ENCODE measurements at regions not wholly inside any gene's neighbourhood (a gene's known extent, or its start where the extent isn't known, plus 50 kb on each side); places are given as distances from the start of the nearest gene placed in this dataset.
"Not testable (repeated sequence)": the region's sequence is repeated elsewhere in the genome, so short reads cannot be mapped to it uniquely, and the experiment has no call there.

GRCh38 chr13:110983241-110983640 lies 68.4 kb upstream of the ANKRD10 start:
- H3K4me3 ChIP-seq (ENCODE audit: low read depth, low read length): no peak overlapping the region
- no peak for TF ChIP-seq CTCF (IDR thresholded peaks at IDR 0.05; ENCODE audit: low read depth, low read length, missing control alignments)
- no peak for DNase-seq (ENCODE audit: low read depth)
- in situ Hi-C loops (cut with HindIII; ENCODE audit: low sequenced_read_pairs): no loop called here

GRCh38 chr13:110981379-110981778 lies 66.5 kb upstream of the ANKRD10 start:
- no peak for TF ChIP-seq CTCF (IDR thresholded peaks at IDR 0.05; ENCODE audit: low read depth, low read length, missing control alignments)
- H3K4me3 ChIP-seq (ENCODE audit: low read depth, low read length): no peak overlapping the region
- DNase-seq (ENCODE audit: low read depth): no peak
- in situ Hi-C loops (cut with HindIII; ENCODE audit: low sequenced_read_pairs): no loop called here

GRCh38 chr13:110980921-110981320 lies 66.1 kb upstream of the ANKRD10 start:
- no peak for DNase-seq (ENCODE audit: low read depth)
- no peak overlapping the region for H3K4me3 ChIP-seq (ENCODE audit: low read depth, low read length)
- in situ Hi-C loops (cut with HindIII; ENCODE audit: low sequenced_read_pairs): no loop called here
- TF ChIP-seq CTCF (IDR thresholded peaks at IDR 0.05; ENCODE audit: low read depth, low read length, missing control alignments): no peak

- DNase-seq (ENCODE audit: low read depth); in situ Hi-C loops (cut with HindIII; ENCODE audit: low sequenced_read_pairs); H3K4me3 ChIP-seq (ENCODE audit: low read depth, low read length): not testable (repeated sequence)
Observed at GRCh38 chr13:110979149-110979548, 64.3 kb upstream of the ANKRD10 start.

- no peak for DNase-seq (ENCODE audit: low read depth)
- H3K4me3 ChIP-seq (ENCODE audit: low read depth, low read length): no peak overlapping the region
- TF ChIP-seq CTCF (IDR thresholded peaks at IDR 0.05; ENCODE audit: low read depth, low read length, missing control alignments): no peak
- in situ Hi-C loops (cut with HindIII; ENCODE audit: low sequenced_read_pairs): no loop called here
Observed at GRCh38 chr13:110978390-110978789, 63.5 kb upstream of the ANKRD10 start.

GRCh38 chr13:110976785-110977184 lies 61.9 kb upstream of the ANKRD10 start:
- DNase-seq (ENCODE audit: low read depth): no peak
- H3K4me3 ChIP-seq (ENCODE audit: low read depth, low read length): no peak overlapping the region
- no peak for TF ChIP-seq CTCF (IDR thresholded peaks at IDR 0.05; ENCODE audit: low read depth, low read length, missing control alignments)
- in situ Hi-C loops (cut with HindIII; ENCODE audit: low sequenced_read_pairs): no loop called here

GRCh38 chr13:110973007-110973700 lies 58.3 kb upstream of the ANKRD10 start:
- in situ Hi-C loops (cut with HindIII; ENCODE audit: low sequenced_read_pairs): no loop called here
- no peak for DNase-seq (ENCODE audit: low read depth)
- no peak overlapping the region for H3K4me3 ChIP-seq (ENCODE audit: low read depth, low read length)
- TF ChIP-seq CTCF (IDR thresholded peaks at IDR 0.05; ENCODE audit: low read depth, low read length, missing control alignments): no peak

All from astrocyte of the cerebellum (primary cell).